SU-DHL-6 (cell line): ENCODE measurements at regions not wholly inside any gene's neighbourhood (a gene's known extent, or its start where the extent isn't known, plus 50 kb on each side); places are given as distances from the start of the nearest gene placed in this dataset.
"Not testable (repeated sequence)": the region's sequence is repeated elsewhere in the genome, so short reads cannot be mapped to it uniquely, and the experiment has no call there.

Source experiments
- CTCF ChIP-seq: fragments of 200-600 bp; sonication (generic); IDR thresholded peaks from one replicate; pipeline ENCODE4 v1.5.1; 2017; ENCODE audit warnings: antibody characterized with exemption, mild to moderate bottlenecking, low read length, moderate library complexity; ENCODE audit not compliant: insufficient read depth, poor library complexity, severe bottlenecking
- EZH2phosphoT487 ChIP-seq: fragments of 200-600 bp; sonication (generic), shearing (Covaris generic); conservative IDR thresholded peaks from 2 replicates; pipeline ENCODE4 v1.6.1; 2018; ENCODE audit warnings: mild to moderate bottlenecking, antibody characterized with exemption, low read length, moderate library complexity, mixed read lengths

- not testable (repeated sequence) for TF ChIP-seq CTCF, EZH2phosphoT487
Measured at GRCh38 chr9:107818503-107818829, 328.9 kb upstream of the KLF4 start.
